ENCODE measurements at regions not wholly inside any gene's neighbourhood (a gene's known extent, or its start where the extent isn't known, plus 50 kb on each side); places are given as distances from the start of the nearest gene placed in this dataset.

- TF ChIP-seq CTCF (IDR thresholded peaks at IDR 0.05) (no peak), EP300 (IDR thresholded peaks at IDR 0.05) (no peak), POLR2A (IDR thresholded peaks at IDR 0.05) (no peak)
Measured at GRCh38 chr2:18910843-18911242, 321.5 kb upstream of the NT5C1B start.

Measured in ovary (tissue), 3 donors.